ENCODE measurements at regions not wholly inside any gene's neighbourhood (a gene's known extent, or its start where the extent isn't known, plus 50 kb on each side); places are given as distances from the start of the nearest gene placed in this dataset.

DNA sequence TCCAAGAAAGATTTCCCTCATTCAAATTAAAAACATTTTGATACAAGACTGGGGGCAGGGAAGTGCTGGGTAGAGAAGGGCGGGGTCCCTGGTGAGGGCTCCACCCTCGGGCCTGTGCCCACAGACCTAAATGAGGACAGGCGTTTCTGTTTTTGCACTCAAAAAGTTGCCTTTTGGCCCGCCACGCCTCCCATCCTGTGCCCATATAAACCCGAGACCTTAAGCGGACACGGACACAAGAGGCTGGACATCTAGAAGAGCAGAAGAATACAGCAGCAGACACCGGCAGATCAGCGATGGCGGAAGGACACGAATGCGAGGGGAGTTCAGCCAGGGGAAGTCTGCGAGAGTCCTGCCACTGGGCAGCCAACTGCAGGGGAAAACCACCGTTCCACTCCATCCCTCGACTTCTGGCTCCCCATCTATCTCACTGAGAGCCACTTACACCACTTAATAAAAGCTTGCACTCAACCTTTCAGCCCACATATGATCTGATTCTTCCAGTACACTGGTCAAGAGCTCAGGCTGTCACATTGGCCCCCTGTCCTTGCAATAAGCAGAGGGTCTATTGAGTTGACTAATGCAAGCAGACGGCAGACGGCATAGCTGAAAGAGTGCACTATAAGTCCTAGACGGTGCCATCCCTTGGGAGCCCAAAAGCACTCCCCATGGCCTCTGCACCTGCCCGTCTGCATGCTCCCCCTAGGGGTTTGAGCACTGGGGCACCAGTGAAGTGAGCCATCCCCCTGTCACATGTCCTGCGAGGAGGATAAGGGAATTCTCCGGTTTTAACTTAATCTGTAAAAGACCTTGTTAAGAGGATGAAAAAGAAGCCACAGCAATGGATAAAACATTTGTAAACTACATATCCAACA is 181.8 kb upstream of the PRSS1 start:
- no peak overlapping the region for H3K4me2 ChIP-seq (ENCODE audit: low read depth, low read length)
- DNase-seq (ENCODE audit: low spot score) (no peak), FAIRE-seq (no peak), ATAC-seq (no peak)
- ChIA-PET CTCF (ENCODE audit: low intra/inter-chr PET ratio, low total read pairs) (no interaction called here), POLR2A (no interaction called here)
- no peaks in the 10 kb centered on the region for H3K4me1 ChIP-seq (ENCODE audit: insufficient read depth, low read length)
- no peak overlapping the region for H3K27ac ChIP-seq (ENCODE audit: extremely low read length, insufficient read depth, low read length)
- H3K4me3 ChIP-seq (replicated peaks in 1 of 3; ENCODE audit: insufficient read depth in 1 of 3, low read depth in 2 of 3, low read length in 3 of 3): no peak overlapping the region
- H3K27me3 ChIP-seq (ENCODE audit: control insufficient read depth in 1 of 2, insufficient read depth in 2 of 2, low read length in 2 of 2): peaks cover 1 to 8% of the 10 kb centered on the region in 2 experiments; a peak in 2 of 5 replicates
- WGBS (ENCODE audit: low lambda C conversion rate): 38% methylated on average over 20 of the region's 22 CpGs
- H3K9me3 ChIP-seq (ENCODE audit: low read length): no peaks in the 10 kb centered on the region
- H2AFZ ChIP-seq (ENCODE audit: low read length): no peak overlapping the region
- intact Hi-C loops (cut with micrococcal nuclease; ENCODE audit: unreplicated experiment) (no loop called here), in situ Hi-C loops (cut with HindIII; ENCODE audit: extremely low pct_ligation_motif_present, low pct_unique_long_range_greater_than_20kb) (no loop called here)
- no peak overlapping the region for H3K9ac ChIP-seq (ENCODE audit: insufficient read depth, low read depth, low read length)
- H3K79me2 ChIP-seq (ENCODE audit: insufficient read depth, low read length): no peaks in the 10 kb centered on the region
- H3K36me3 ChIP-seq (replicated peaks in 1 of 2; ENCODE audit: control insufficient read depth in 1 of 2, insufficient read depth in 2 of 2, low read length in 2 of 2): no peaks in the 10 kb centered on the region
- BruUV-seq (replicated peaks): no TSS peak
- no peaks in the 10 kb centered on the region for H4K20me1 ChIP-seq (ENCODE audit: insufficient read depth, low read length)
- TF ChIP-seq ZNF296 (CRISPR knock-in tag; conservative IDR thresholded peaks at IDR 0.05) (no peak), TCF7 (IDR thresholded peaks at IDR 0.05; ENCODE audit: low read depth) (no peak), HDAC2 (CRISPR knock-in tag; IDR thresholded peaks at IDR 0.05) (no peak), HMGA1 (CRISPR knock-in tag; conservative IDR thresholded peaks at IDR 0.05) (no peak), PRPF4 (IDR thresholded peaks at IDR 0.05; ENCODE audit: low read depth, low read length, poor library complexity, severe bottlenecking) (no peak), ZKSCAN8 (CRISPR knock-in tag; IDR thresholded peaks at IDR 0.05; ENCODE audit: borderline replicate concordance) (no peak), MYNN (CRISPR knock-in tag; IDR thresholded peaks at IDR 0.05; ENCODE audit: low read depth) (no peak), ZNF775 (CRISPR knock-in tag; IDR thresholded peaks at IDR 0.05; ENCODE audit: borderline replicate concordance) (no peak), ZNF256 (CRISPR knock-in tag; conservative IDR thresholded peaks at IDR 0.05) (no peak)
- TF ChIP-seq, protein P1, sequence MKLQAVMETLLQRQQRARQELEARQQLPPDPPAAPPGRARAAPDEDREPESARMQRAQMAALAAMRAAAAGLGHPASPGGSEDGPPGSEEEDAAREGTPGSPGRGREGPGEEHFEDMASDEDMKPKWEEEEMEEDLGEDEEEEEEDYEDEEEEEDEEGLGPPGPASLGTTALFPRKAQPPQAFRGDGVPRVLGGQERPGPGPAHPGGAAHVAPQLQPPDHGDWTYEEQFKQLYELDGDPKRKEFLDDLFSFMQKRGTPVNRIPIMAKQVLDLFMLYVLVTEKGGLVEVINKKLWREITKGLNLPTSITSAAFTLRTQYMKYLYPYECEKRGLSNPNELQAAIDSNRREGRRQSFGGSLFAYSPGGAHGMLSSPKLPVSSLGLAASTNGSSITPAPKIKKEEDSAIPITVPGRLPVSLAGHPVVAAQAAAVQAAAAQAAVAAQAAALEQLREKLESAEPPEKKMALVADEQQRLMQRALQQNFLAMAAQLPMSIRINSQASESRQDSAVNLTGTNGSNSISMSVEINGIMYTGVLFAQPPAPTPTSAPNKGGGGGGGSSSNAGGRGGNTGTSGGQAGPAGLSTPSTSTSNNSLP (IDR thresholded peaks at IDR 0.05; ENCODE audit: low read depth, low read length): no peak
- TF ChIP-seq, protein P2, sequence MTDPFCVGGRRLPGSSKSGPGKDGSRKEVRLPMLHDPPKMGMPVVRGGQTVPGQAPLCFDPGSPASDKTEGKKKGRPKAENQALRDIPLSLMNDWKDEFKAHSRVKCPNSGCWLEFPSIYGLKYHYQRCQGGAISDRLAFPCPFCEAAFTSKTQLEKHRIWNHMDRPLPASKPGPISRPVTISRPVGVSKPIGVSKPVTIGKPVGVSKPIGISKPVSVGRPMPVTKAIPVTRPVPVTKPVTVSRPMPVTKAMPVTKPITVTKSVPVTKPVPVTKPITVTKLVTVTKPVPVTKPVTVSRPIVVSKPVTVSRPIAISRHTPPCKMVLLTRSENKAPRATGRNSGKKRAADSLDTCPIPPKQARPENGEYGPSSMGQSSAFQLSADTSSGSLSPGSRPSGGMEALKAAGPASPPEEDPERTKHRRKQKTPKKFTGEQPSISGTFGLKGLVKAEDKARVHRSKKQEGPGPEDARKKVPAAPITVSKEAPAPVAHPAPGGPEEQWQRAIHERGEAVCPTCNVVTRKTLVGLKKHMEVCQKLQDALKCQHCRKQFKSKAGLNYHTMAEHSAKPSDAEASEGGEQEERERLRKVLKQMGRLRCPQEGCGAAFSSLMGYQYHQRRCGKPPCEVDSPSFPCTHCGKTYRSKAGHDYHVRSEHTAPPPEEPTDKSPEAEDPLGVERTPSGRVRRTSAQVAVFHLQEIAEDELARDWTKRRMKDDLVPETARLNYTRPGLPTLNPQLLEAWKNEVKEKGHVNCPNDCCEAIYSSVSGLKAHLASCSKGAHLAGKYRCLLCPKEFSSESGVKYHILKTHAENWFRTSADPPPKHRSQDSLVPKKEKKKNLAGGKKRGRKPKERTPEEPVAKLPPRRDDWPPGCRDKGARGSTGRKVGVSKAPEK (CRISPR knock-in tag; IDR thresholded peaks at IDR 0.05; ENCODE audit: borderline replicate concordance): no peak
- TF ChIP-seq, protein P3, sequence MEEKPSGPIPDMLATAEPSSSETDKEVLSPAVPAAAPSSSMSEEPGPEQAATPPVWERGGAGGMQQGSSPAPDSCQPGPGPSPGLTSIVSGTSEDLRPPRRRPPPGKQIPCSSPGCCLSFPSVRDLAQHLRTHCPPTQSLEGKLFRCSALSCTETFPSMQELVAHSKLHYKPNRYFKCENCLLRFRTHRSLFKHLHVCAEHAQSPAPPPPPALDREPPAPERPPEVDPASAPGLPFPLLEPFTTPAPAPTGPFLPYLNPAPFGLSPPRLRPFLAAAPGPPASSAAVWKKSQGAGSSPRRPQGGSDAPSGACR (CRISPR knock-in tag; IDR thresholded peaks at IDR 0.05): no peak
- TF ChIP-seq, protein P4, sequence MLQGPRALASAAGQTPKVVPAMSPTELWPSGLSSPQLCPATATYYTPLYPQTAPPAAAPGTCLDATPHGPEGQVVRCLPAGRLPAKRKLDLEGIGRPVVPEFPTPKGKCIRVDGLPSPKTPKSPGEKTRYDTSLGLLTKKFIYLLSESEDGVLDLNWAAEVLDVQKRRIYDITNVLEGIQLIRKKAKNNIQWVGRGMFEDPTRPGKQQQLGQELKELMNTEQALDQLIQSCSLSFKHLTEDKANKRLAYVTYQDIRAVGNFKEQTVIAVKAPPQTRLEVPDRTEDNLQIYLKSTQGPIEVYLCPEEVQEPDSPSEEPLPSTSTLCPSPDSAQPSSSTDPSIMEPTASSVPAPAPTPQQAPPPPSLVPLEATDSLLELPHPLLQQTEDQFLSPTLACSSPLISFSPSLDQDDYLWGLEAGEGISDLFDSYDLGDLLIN (CRISPR knock-in tag; IDR thresholded peaks at IDR 0.05; ENCODE audit: borderline replicate concordance): no peak
- TF ChIP-seq, protein P5, sequence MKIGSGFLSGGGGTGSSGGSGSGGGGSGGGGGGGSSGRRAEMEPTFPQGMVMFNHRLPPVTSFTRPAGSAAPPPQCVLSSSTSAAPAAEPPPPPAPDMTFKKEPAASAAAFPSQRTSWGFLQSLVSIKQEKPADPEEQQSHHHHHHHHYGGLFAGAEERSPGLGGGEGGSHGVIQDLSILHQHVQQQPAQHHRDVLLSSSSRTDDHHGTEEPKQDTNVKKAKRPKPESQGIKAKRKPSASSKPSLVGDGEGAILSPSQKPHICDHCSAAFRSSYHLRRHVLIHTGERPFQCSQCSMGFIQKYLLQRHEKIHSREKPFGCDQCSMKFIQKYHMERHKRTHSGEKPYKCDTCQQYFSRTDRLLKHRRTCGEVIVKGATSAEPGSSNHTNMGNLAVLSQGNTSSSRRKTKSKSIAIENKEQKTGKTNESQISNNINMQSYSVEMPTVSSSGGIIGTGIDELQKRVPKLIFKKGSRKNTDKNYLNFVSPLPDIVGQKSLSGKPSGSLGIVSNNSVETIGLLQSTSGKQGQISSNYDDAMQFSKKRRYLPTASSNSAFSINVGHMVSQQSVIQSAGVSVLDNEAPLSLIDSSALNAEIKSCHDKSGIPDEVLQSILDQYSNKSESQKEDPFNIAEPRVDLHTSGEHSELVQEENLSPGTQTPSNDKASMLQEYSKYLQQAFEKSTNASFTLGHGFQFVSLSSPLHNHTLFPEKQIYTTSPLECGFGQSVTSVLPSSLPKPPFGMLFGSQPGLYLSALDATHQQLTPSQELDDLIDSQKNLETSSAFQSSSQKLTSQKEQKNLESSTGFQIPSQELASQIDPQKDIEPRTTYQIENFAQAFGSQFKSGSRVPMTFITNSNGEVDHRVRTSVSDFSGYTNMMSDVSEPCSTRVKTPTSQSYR (CRISPR knock-in tag; IDR thresholded peaks at IDR 0.05; ENCODE audit: borderline replicate concordance): no peak
